ENCODE measurements at regions not wholly inside any gene's neighbourhood (a gene's known extent, or its start where the extent isn't known, plus 50 kb on each side); places are given as distances from the start of the nearest gene placed in this dataset.

- H3K27me3 ChIP-seq: no peaks in the 10 kb centered on the region
- TF ChIP-seq POLR2A (IDR thresholded peaks at IDR 0.05) (no peak), CTCF (IDR thresholded peaks at IDR 0.05) (no peak)
- intact Hi-C loops (cut with DNase I): no loop called here
- WGBS (ENCODE audit: insufficient coverage, low coverage, low lambda C conversion rate, missing lambda C conversion rate): 57% methylated on average over 4 of the region's 5 CpGs
- no peaks in the 10 kb centered on the region for H3K36me3 ChIP-seq
- no peak for ATAC-seq
- H3K27ac ChIP-seq: no peak overlapping the region
- no peaks in the 10 kb centered on the region for H3K4me1 ChIP-seq
- DNase-seq: no peak
- no peak overlapping the region for H3K4me3 ChIP-seq
- no peaks in the 10 kb centered on the region for H3K9me3 ChIP-seq
Measured at GRCh38 chr17:59451706-59452105, 113.7 kb upstream of the DHX40 start.

GRCh38 chr17:59454633-59455105 is 110.7 kb upstream of the DHX40 start:
- H3K36me3 ChIP-seq: no peaks in the 10 kb centered on the region
- no peaks in the 10 kb centered on the region for H3K27me3 ChIP-seq
- intact Hi-C loops (cut with DNase I): no loop called here
- no peaks in the 10 kb centered on the region for H3K9me3 ChIP-seq
- 92% methylated on average over 2 of the region's 3 CpGs for WGBS (ENCODE audit: insufficient coverage, low coverage, low lambda C conversion rate, missing lambda C conversion rate)
- TF ChIP-seq POLR2A (IDR thresholded peaks at IDR 0.05): no peak
- TF ChIP-seq CTCF (IDR thresholded peaks at IDR 0.05): no peak
- no peak overlapping the region for H3K27ac ChIP-seq
- ATAC-seq (no peak), DNase-seq (no peak)
- no peaks in the 10 kb centered on the region for H3K4me1 ChIP-seq
- no peak overlapping the region for H3K4me3 ChIP-seq

- Histone ChIP-seq H3K4me3 (no peak overlapping the region), H3K27me3 (no peaks in the 10 kb centered on the region), H3K4me1 (no peaks in the 10 kb centered on the region), H3K9me3 (no peaks in the 10 kb centered on the region), H3K27ac (no peak overlapping the region), H3K36me3 (no peaks in the 10 kb centered on the region)
- intact Hi-C loops (cut with DNase I): no loop called here
- DNase-seq (no peak), ATAC-seq (peak in 2 of 4 donors; percentile 24 to 58)
- 89% methylated on average over 7 of the region's 7 CpGs for WGBS (ENCODE audit: insufficient coverage, low coverage, low lambda C conversion rate, missing lambda C conversion rate)
- TF ChIP-seq CTCF (IDR thresholded peaks at IDR 0.05): no peak
- no peak for TF ChIP-seq POLR2A (IDR thresholded peaks at IDR 0.05)
Measured at GRCh38 chr17:59456428-59456827, 109.0 kb upstream of the DHX40 start.

- DNase-seq (no peak), ATAC-seq (no peak)
- no peak for TF ChIP-seq CTCF (IDR thresholded peaks at IDR 0.05)
- TF ChIP-seq POLR2A (IDR thresholded peaks at IDR 0.05): no peak
- no peaks in the 10 kb centered on the region for H3K36me3 ChIP-seq
- intact Hi-C loops (cut with DNase I): no loop called here
- 96% methylated on average over 4 of the region's 5 CpGs for WGBS (ENCODE audit: insufficient coverage, low coverage, low lambda C conversion rate, missing lambda C conversion rate)
- no peaks in the 10 kb centered on the region for H3K4me1 ChIP-seq
- no peak overlapping the region for H3K27ac ChIP-seq
- no peaks in the 10 kb centered on the region for H3K9me3 ChIP-seq
- no peak overlapping the region for H3K4me3 ChIP-seq
- no peaks in the 10 kb centered on the region for H3K27me3 ChIP-seq
Measured at GRCh38 chr17:59456923-59457615, 108.3 kb upstream of the DHX40 start.

Measured in right lobe of liver (tissue), 6 donors.